Tongue (tissue), 1 donor: ENCODE measurements at regions not wholly inside any gene's neighbourhood (a gene's known extent, or its start where the extent isn't known, plus 50 kb on each side); places are given as distances from the start of the nearest gene placed in this dataset.

Source experiments
- DNase-seq: peaks from one replicate; pipeline ENCODE4 v3.0.0-alpha.2; 2015

DNA sequence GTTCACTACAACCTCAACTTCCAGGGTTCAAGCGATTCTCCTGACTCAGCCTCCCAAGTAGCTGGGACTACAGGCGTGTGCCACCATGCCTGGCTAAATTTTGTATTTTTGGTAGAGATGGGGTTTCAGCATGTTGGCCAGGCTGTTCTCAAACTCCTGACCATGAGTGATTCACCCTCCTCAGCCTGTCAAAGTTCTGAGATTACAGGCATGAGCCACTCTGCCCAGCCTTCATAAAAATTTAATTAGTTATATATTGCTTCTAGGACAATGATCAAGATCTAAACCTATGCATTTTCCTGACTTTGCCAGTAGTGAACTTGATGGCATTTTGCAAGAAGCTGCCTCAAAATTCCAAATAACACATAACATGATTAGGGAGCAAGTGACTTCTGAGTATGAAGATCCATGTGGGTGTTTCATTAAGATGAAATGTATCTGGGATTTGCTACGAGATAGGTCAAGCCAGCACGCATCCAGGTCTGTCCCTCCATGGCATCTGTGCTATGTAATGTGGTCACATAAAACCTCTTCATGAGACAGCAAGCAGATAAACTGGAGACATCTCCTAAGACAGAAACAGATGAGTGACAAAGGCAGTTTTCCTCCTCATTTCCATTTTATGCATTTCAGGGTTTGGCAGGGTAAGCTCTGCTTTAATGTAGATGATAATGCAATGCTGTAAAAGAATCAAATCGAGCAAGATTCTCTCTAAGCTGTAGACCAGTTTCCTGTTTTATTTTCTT lies 319.4 kb upstream of the ATP2B1 start:
- no peak for DNase-seq

DNA sequence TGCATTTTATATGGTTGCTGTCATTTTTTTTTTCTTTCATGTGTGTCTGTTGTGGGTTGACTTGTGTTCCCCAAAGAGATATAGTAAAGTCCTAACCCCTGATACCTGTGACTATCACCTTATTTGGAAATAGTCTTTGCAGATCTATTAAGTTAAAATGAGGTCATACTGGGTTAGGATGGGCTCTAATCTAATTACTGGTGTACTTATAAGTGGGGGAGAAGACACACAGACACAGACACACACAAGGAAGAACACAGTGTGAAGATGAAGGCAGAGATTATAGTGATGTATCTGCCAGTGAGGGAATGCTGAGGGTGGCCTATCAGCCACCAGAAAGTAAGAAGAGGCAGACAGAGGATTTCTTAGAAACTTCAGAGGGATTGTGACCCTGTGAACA lies 318.4 kb upstream of the ATP2B1 start:
- DNase-seq, result no peak

DNA sequence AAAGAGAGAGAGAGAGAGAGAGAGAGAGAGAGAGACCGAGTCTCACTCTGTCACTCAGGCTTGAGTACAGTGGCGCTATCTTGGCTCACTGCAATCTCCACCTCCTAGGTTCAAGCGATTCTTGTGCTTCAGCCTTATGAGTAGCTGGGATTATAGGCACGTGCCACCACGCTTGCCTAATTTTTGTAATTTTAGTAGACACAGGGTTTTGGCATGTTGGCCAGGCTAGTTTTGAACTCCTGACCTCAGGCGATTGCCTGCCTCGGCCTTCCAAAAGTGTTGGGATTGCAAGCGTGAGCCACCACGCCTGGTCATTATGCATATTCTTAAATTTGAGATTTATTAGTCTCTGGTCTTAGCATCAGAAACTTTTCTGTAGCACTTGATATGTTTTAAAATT lies 317.9 kb upstream of the ATP2B1 start:
- DNase-seq, result no peak

DNA sequence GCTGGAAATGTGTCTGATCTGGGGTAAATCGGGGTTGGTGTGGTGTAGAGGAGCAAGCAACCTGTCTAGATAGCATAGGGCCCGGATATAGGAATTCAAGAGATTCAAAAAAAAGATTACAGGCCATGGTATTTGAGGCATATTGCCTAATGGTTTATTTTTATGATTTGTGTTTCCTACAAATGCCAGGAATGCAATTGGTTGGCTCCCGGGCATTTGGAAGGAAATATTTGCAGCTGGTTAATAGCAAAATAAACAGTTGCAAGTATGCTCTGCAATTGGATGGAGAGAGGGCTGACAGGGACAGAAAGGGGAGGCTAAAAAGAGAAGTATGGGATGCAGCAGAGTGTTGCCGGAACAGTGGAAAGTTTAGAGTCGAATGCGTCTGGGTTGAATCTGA lies 315.6 kb upstream of the ATP2B1 start:
- peak; percentile 14 for DNase-seq

DNA sequence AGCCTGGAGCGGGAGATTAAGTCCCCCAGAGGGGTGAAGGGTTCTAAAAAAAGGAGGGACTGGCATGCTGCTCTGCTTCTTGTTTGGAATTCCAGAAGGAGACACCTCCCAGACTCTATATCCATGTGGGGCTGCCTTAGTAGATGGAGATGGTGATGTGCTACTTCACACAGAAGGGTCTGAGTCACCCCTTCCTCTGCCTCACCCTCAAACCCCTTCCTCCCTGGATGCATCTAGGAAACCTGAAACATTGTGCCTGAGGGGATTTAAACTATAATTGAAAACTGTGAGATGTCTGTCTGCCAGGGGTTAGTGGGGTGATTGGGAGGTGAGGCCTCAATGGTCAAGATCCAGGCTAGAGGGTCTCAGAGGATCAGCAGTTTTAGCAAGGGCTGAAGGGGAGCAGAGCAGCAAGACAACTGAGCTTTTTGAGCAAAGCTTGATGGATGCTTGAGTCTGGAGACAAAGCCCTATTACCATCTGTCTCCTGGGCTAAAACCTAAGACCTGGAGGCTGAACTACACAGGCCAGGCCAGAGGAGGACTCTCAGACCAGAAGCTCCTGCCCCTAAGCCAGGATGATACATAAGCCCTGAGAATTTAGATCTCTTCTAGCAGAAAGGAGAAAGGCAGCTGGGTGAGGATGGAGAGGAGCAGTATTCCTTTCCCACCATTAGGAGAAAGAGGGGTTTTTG lies 314.7 kb upstream of the ATP2B1 start:
- DNase-seq, result no peak

DNA sequence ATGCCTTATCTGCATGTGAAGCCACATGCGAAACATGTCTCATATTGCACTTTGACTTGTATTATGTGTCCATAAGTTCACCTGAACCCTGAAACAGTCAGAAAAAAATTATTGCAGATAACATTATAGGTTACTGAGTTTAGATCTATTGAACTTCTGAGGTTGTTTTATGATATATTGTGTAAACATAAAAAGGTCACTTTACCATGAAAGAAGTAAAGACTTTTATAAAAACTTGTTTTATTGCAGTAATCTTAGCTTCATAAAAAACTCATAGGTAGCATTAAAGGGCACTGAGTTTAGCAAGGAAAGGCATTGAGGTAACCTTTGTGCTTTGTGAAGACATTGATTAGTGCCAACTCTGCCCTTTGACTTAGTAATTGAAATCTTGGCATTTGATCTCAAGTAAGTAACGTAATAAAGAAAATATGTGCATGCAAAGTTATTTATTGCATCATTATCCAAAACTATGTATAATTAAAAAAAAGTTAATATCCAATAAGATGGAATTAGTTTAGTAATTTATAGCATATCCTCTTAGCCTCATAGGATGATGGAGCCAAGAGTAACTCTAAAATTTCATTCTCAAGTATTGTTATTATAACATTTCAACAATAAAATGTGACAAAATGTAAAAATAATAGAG lies 313.3 kb upstream of the ATP2B1 start:
- no peak for DNase-seq

DNA sequence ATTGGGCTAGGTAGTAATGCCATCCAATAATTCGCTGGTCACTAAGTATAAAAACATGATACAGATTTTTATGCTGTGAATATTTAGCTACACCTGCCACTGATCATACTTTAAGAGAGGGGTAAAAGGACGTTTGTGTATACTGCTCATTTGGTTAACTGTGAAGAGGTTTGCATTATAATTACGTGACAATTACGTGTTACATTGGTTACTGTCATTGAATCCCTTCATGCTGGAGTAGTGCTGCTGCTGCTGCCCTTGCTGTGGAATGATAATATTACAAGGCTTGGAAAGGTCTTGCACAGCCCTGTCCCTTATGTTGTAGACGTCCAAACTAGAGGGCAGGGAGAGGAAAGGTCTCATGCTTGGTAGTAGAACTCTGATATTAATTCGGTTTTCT lies 312.2 kb upstream of the ATP2B1 start:
- no peak for DNase-seq

DNA sequence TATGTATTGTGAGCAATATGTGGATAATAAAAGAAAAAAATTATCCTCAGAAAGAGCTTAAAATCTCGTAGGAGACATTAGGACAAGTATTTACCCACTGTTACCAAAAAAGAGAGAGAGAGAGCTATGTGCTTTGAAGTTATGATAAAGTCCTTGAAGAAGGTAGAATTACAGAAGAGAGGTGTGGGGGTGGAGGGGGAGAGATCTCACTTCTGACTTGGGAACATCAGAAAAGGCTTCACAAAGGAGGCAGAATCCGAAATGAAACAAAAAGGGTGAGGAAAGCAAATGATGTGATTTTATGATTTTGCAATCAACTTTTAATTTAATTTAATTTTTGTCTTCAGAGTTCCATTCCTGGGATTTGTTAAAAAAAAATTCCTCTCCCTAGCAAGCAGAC lies 311.8 kb upstream of the ATP2B1 start:
- no peak for DNase-seq

DNA sequence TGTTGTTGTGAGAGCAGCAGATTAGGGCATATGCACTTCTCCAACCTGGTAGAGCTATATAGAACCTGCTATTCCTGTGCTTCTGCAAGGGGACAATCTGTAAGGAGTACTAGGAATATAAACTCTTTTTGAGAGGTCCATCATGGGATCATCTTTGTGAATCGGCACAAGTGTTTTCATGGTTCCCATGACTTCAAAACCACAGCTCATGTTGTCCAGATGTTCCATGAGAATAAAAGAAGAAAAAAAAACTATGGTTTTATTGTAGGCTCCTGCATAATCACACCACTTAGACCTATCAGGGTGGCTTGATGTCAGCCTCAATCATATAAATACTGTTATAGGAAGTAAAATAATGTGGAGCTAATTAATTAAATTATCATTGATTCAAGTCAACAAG lies 311.4 kb upstream of the ATP2B1 start:
- DNase-seq, result no peak

DNA sequence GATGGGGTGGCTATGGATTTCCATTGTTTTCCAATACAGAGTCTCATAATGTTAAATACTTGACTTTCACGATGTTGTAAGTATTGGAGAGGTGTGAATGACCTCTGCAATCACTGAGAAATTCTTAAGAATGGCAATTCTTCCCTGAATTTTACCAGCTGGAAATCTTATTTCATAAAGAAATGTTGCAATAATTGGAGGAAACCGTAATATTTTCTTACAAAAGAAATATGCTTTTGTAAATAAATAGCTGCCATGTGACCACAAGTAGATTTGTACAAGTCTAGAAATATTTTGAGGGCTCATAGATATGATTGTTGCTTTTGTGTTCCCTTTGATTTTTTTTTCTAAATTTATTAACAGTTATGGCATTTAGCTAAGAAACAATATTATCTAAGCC lies 308.7 kb upstream of the ATP2B1 start:
- no peak for DNase-seq

DNA sequence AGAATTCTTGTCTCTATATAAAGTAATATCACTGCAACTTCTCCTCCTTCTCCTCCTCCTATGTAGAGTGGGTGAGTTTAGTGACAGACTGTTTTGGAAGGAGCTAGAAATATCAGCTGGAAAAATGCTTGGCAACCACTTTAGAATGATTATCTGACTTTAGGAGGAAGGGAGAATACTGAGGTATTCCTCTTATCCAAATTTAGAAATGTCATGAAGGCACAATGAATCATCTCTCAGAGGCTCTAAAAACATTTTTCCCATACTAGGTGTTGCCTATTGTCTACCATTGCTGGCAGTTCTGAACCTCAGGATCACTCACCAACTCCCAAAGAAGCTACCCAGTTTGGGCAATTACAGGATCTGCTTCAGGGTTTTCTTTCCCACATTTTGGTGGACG lies 306.6 kb upstream of the ATP2B1 start:
- DNase-seq, result no peak

DNA sequence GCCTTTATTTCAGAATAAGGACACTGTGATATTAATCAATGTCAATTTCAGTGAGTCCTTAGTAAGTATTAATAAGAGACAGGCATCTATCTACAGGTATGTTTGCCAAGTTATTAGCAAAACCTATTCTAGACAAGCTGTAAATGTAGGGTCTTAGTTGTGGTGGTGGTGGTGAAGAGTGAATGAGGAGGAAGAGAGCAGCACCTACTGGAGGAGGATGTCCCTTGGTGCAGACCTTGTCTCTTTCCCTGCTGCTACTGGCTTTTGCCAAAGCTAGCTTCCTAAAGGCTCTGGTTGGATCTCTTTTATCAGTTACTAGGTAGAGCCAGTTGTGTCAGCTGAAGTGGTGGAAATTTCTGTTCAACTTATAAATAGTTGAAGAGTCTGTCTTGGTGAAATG lies 304.8 kb upstream of the ATP2B1 start:
- DNase-seq, result no peak

DNA sequence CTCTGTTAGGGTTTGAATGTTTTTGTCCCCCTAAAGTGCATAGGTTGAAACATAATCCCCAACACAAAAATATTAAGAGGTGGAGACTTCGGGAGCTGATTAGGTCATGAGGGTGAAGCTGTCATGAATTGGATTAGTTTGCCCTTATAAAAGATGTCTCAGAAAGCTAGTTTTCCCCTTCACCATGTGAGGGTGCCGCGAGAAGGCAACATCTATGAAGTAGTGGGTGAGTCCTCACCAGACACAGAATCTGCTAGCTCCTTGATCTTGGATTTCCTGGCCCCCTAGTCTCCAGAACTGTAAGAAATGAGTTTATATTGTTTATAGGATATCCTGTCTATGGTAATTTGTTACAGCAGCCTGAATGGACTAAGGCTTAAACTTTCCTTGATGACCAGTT lies 301.5 kb upstream of the ATP2B1 start:
- peak; percentile 26 for DNase-seq

DNA sequence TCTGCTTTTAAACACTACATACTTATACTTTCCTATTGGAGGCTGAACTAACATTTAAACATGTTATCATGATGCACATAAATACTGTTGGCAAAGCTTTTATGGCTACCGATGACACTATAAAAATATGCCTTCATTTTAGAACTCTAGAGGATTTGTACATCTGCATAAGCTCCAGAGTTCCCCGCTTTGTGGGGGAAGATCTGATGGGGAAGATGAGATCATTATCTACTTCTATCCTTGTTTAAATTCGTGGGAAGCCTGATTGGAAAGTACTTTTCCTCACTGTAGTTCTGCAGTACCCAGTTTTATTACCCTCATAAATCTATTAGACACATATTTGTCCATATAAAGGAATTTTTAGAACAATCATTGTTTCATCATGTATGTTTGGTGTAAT lies 299.6 kb upstream of the ATP2B1 start:
- no peak for DNase-seq

DNA sequence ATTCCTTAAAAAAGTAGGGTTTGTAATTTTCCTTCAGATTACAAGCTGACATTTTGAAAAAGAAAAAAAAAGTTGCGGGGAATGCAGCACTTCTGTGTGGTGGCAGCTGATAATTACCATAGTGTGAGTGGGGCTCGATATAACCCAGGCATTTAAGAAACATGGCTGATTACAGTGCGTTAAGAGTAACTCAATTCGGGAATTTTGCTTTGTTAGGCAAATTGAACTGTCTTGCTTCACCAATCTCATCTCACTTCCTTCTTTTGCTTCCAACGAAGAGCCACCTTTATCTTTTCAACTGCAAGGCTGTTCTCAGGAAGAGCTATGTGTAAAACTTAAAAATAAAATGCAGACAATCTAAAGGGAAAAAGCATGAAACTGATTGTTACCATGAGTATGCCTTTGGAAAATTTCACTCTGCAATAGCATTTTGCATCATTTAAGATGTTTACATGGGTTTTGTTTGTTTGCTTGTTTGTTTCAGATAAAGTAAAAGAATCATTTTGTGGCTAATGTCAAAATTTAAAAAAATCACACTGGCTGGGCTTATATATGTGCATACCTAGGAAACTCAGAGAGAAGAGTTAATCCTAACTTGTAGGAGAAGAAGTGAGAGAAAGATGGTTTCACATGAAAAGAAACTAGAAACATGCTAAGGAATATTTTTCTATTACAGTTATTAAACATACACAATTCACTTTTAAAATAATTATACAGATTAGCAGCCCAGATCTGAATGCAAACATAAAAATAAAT lies 295.9 kb upstream of the ATP2B1 start:
- DNase-seq, result no peak

DNA sequence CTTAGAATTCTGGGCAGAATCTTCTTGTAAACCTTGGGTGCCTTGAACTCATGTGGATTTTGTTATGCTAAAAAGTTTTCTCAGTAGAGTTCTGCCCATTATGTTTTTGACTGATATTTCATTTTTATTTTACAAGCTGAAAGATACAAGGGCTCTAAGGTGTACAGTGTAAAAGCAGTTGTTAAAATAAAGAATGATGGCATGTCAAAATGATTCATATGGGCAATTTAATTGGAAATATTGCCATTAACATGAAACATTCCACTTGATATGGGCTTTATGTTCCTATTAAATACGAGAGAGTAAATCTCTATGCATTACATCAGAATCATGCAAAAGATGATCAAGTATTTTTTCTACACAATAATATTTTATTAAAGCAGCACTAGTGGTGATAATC lies 295.1 kb upstream of the ATP2B1 start:
- no peak for DNase-seq

DNA sequence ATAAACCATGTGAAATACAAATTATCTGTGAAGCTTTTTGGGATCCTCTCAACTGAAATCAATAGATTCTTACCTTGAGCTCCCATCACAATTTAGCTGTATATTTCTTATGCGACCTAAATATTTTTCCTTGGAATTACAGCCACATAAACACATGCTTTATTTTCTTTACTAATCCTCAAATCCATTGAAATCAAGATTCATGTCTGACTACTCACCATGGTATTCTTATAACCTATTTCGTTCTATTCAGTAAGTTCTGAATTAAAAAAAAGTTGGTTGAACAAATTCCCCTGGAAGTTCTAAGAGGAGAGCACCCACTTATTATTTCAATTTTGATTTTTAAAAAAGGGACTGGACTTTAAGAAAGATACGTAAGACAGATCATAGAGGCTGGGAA lies 292.1 kb upstream of the ATP2B1 start:
- DNase-seq, result no peak

DNA sequence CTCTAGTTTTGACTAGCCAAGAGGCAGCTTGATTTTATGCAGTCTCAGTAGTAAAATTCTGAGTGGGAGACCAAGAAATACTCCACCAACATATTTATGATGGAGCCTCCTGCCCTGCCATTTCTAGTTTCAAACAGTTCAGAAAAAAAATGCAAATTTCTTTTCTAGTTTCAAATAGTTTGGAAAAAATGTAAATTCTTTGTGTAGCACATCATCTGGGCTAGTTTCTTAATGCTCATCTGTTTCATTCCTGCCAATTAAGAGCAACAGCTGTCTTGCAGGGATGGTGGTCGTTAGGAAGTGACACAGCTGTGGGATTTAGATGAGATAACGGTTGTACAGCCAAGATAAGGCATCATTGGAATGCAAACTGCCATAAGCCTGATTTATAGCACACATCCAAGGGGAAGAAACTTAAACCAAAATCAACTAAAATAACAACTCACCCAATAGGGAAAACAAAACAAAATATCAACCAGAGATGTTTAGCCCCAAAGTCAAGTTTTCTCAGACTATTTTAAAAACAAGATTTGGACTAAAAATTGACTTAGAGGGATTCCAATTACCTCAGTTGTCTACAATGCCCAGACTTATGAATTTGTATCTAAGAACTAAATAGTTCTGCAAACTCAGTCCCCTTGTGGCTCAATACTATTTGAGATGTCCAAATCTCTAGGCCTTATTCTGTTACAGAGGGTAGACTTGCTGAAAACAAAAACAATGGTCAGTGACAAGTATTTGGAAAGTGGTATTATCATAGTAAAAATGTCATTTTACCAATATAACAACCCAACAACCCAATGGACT lies 291.3 kb upstream of the ATP2B1 start:
- DNase-seq, result peak; percentile 73

DNA sequence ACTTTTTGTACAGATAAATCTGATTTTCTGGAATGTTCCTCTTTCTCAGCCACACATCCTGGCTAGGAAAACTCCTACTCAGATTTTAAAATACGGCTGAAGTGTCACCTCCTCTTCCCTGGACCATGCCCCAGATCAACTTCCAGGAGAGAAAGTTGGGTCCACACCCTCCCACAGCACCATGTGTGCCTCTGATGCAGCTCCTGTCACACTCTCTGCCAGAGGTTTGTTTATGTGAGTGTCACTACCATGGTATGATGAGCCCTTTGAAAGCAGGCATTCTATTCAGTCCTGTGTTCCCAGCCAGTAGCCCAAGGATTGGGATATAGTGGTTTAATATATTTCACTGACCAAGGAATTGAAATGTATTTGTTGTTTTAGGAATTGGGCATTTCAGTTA lies 287.2 kb upstream of the ATP2B1 start:
- no peak for DNase-seq

DNA sequence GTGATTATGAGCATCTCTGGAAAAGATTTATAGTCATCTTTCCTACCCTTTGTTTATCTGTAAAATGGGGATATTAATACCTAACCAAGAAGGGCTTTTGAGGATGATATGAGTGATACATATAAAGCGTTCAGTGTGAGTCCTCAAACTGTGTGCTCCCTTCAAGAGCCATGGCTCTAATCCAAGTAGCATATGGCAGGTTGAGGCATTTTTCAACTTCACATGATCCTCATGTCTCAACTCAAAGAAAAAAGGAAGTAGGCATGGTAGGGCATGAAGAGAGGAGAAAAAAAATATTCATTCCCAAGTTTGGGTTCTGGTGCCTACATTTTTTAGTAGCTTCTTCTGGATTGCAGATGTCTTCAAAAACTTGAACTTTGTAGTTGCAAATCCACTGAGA lies 286.3 kb upstream of the ATP2B1 start:
- DNase-seq, result no peak

DNA sequence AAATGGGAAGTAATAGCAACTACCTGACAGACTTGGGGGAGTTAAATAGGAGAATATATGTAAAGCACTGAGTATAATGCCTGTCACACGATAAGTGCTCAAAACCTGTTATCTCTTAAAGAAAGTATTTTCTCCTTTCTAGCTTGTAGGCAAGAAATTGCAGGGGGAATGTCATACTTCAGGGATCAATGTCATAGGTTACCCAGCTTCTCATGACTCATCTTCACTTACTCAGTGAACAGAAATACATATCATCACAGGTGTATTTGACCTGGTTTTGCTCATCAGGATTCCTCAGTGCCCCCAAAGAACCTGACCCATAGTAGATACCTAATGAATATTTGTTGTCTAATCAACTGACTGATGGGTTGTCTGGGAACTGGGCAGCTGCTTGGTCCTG lies 285.0 kb upstream of the ATP2B1 start:
- no peak for DNase-seq
